Smooth muscle cell (in vitro differentiated cells): ENCODE measurements at regions not wholly inside any gene's neighbourhood (a gene's known extent, or its start where the extent isn't known, plus 50 kb on each side); places are given as distances from the start of the nearest gene placed in this dataset.
"Not testable (repeated sequence)": the region's sequence is repeated elsewhere in the genome, so short reads cannot be mapped to it uniquely, and the experiment has no call there.

Experiments used
- DNase-seq: peaks from one replicate; lab custom pipeline; 2025; ENCODE audit not compliant: unreplicated experiment; lab: John Stamatoyannopoulos, UW
- H2AFZ ChIP-seq: fragments of 200-600 bp; sonication (generic); 2 replicates; pipeline ENCODE4 v1.6.0; 2016; ENCODE audit warnings: antibody characterized with exemption, low read depth, mild to moderate bottlenecking
- H3F3A ChIP-seq: fragments of 200-600 bp; sonication (generic); 2 replicates; pipeline ENCODE4 v1.6.0; 2017; ENCODE audit warnings: antibody characterized with exemption, low read depth
- H3K27ac ChIP-seq: fragments of 200-600 bp; sonication (generic); 2 replicates; pipeline ENCODE4 v1.5.1; 2016; ENCODE audit warnings: low read depth, mild to moderate bottlenecking
- H3K27me3 ChIP-seq: fragments of 200-600 bp; sonication (generic); 2 replicates; pipeline ENCODE4 v1.6.1; 2016; ENCODE audit warnings: low read depth, mild to moderate bottlenecking
- H3K36me3 ChIP-seq: fragments of 200-600 bp; sonication (generic); 2 replicates; pipeline ENCODE4 v1.5.1; 2016; ENCODE audit warnings: low read depth
- H3K4me1 ChIP-seq: fragments of 200-600 bp; sonication (generic); 2 replicates; pipeline ENCODE4 v1.5.1; 2016; ENCODE audit warnings: low read depth
- H3K4me2 ChIP-seq: fragments of 200-600 bp; sonication (generic); 2 replicates; pipeline ENCODE4 v1.6.0; 2016; ENCODE audit warnings: mild to moderate bottlenecking
- H3K4me3 ChIP-seq: fragments of 200-600 bp; sonication (generic); 2 replicates; pipeline ENCODE4 v1.5.1; 2016; ENCODE audit warnings: mild to moderate bottlenecking
- H3K79me2 ChIP-seq: fragments of 200-600 bp; sonication (generic); 2 replicates; pipeline ENCODE4 v1.6.0; 2016; ENCODE audit warnings: low read depth, mild to moderate bottlenecking
- H3K9ac ChIP-seq: fragments of 200-600 bp; sonication (generic); 2 replicates; pipeline ENCODE4 v1.6.0; 2016; ENCODE audit warnings: low read depth
- H3K9me3 ChIP-seq: fragments of 200-600 bp; sonication (generic); replicated peaks from 2 replicates; pipeline ENCODE4 v1.5.1; 2016; ENCODE audit warnings: low read depth
- H4K20me1 ChIP-seq: fragments of 200-600 bp; sonication (generic); 2 replicates; pipeline ENCODE4 v1.6.0; 2016; ENCODE audit warnings: low read depth
- WGBS: methylation state at CpG from one replicate; pipeline ENCODE4 v1.1.7; 2016; ENCODE audit warnings: low lambda C conversion rate; 5-methylcytosine and 5-hydroxymethylcytosine counted together
- TF ChIP-seq, protein P1 (sequence below): fragments of 200-600 bp; sonication (generic); IDR thresholded peaks from 2 replicates; pipeline ENCODE4 v1.5.1; 2017; ENCODE audit warnings: borderline replicate concordance, mild to moderate bottlenecking, antibody characterized with exemption; ENCODE audit not compliant: insufficient read depth, poor library complexity, severe bottlenecking

GRCh38 chr21:14054682-14055081, 156.1 kb downstream of the LIPI start:
- no peak overlapping the region for H3K9ac ChIP-seq
- DNase-seq, result no peak
- H3K27me3 ChIP-seq, result no peaks in the 10 kb centered on the region
- no peaks in the 10 kb centered on the region for H3F3A ChIP-seq
- H3K27ac ChIP-seq, result no peak overlapping the region
- H2AFZ ChIP-seq, result no peak overlapping the region
- no peak overlapping the region for H3K4me3 ChIP-seq
- H3K4me1 ChIP-seq, result no peaks in the 10 kb centered on the region
- H4K20me1 ChIP-seq, result no peaks in the 10 kb centered on the region
- TF ChIP-seq, protein P1, sequence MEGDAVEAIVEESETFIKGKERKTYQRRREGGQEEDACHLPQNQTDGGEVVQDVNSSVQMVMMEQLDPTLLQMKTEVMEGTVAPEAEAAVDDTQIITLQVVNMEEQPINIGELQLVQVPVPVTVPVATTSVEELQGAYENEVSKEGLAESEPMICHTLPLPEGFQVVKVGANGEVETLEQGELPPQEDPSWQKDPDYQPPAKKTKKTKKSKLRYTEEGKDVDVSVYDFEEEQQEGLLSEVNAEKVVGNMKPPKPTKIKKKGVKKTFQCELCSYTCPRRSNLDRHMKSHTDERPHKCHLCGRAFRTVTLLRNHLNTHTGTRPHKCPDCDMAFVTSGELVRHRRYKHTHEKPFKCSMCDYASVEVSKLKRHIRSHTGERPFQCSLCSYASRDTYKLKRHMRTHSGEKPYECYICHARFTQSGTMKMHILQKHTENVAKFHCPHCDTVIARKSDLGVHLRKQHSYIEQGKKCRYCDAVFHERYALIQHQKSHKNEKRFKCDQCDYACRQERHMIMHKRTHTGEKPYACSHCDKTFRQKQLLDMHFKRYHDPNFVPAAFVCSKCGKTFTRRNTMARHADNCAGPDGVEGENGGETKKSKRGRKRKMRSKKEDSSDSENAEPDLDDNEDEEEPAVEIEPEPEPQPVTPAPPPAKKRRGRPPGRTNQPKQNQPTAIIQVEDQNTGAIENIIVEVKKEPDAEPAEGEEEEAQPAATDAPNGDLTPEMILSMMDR, result no peak
- WGBS, result 96% methylated on average over 3 of the region's 3 CpGs
- H3K79me2 ChIP-seq, result peaks cover 52% of the 10 kb centered on the region
- H3K36me3 ChIP-seq, result no peaks in the 10 kb centered on the region
- no peaks in the 10 kb centered on the region for H3K9me3 ChIP-seq
- H3K4me2 ChIP-seq, result no peak overlapping the region

- Histone ChIP-seq H3F3A (peaks cover 4% of the 10 kb centered on the region), H3K4me2 (no peak overlapping the region), H3K27ac (no peak overlapping the region), H4K20me1 (peaks cover 5% of the 10 kb centered on the region), H3K36me3 (no peaks in the 10 kb centered on the region), H3K4me3 (no peak overlapping the region), H3K4me1 (no peaks in the 10 kb centered on the region), H3K9me3 (no peaks in the 10 kb centered on the region), H3K9ac (no peak overlapping the region), H3K79me2 (peaks cover 71% of the 10 kb centered on the region), H2AFZ (no peak overlapping the region), H3K27me3 (no peaks in the 10 kb centered on the region)
- DNase-seq, result no peak
- TF ChIP-seq, protein P1, result no peak
- 93% methylated on average over 1 of the region's 1 CpG for WGBS
Observed at GRCh38 chr21:14050121-14050520, 160.6 kb downstream of the LIPI start.

GRCh38 chr21:14046401-14046800, 164.4 kb downstream of the LIPI start:
- TF ChIP-seq, protein P1, result no peak
- Histone ChIP-seq H3K27me3 (no peaks in the 10 kb centered on the region), H3K9me3 (no peaks in the 10 kb centered on the region), H4K20me1 (peaks cover 5% of the 10 kb centered on the region), H3K4me2 (no peak overlapping the region), H3K36me3 (no peaks in the 10 kb centered on the region), H3F3A (peaks cover 4% of the 10 kb centered on the region), H3K4me3 (no peak overlapping the region), H3K79me2 (peaks cover 44% of the 10 kb centered on the region), H3K4me1 (no peaks in the 10 kb centered on the region), H3K27ac (no peak overlapping the region), H2AFZ (no peak overlapping the region), H3K9ac (no peak overlapping the region)
- DNase-seq, result no peak

DNA sequence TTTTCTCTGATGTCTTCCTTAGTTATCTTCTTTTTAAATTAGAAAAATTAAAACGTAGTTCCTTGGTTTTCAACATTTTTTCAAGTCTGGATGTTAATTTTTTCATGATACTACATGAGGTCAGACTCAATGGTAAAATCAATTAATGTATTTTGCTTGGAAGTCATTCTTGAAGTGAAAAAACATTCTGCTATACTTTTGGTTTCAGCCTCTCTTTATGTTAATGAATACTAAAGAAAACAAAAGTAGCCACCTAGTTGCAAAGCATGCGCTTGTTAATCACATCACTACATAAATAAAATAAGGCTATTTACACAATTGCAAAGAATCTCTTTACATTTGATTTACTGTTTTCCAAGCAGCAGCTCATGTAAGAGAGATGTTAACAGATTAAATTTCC, 170.4 kb downstream of the LIPI start:
- H3K27me3 ChIP-seq, result no peaks in the 10 kb centered on the region
- H3K79me2 ChIP-seq, result peaks cover 49% of the 10 kb centered on the region
- no peaks in the 10 kb centered on the region for H3K9me3 ChIP-seq
- H4K20me1 ChIP-seq, result peaks cover 3% of the 10 kb centered on the region
- TF ChIP-seq, protein P1, result no peak
- H3K27ac ChIP-seq, result no peak overlapping the region
- H3K4me2 ChIP-seq, result no peak overlapping the region
- DNase-seq, result no peak
- no peaks in the 10 kb centered on the region for H3K36me3 ChIP-seq
- H2AFZ ChIP-seq, result no peak overlapping the region
- H3K9ac ChIP-seq, result no peak overlapping the region
- WGBS, result 90% methylated on average over 2 of the region's 2 CpGs
- no peak overlapping the region for H3K4me3 ChIP-seq
- no peaks in the 10 kb centered on the region for H3K4me1 ChIP-seq
- no peaks in the 10 kb centered on the region for H3F3A ChIP-seq

- Histone ChIP-seq H3K79me2 (peaks cover 12% of the 10 kb centered on the region), H3K4me2 (peak overlapping the region; percentile 86), H3K4me3 (peak overlapping the region; percentile 75), H3K27ac (peak overlapping the region; percentile 32)
- H3F3A ChIP-seq, H3K4me1 ChIP-seq, H3K9me3 ChIP-seq, H3K36me3 ChIP-seq, H3K27me3 ChIP-seq, H3K9ac ChIP-seq, H4K20me1 ChIP-seq, DNase-seq, H2AFZ ChIP-seq: not testable (repeated sequence)
- 5% methylated on average over 2 of the region's 2 CpGs for WGBS
Observed at GRCh38 chr21:14028619-14029018, 182.1 kb downstream of the LIPI start.
